ENCODE measurements at regions not wholly inside any gene's neighbourhood (a gene's known extent, or its start where the extent isn't known, plus 50 kb on each side); places are given as distances from the start of the nearest gene placed in this dataset.

- TF ChIP-seq EP300 (IDR thresholded peaks at IDR 0.05): no peak
- TF ChIP-seq CTCF (IDR thresholded peaks at IDR 0.05): no peak
- TF ChIP-seq POLR2A (IDR thresholded peaks at IDR 0.05): no peak
- no peak for TF ChIP-seq POLR2AphosphoS5 (IDR thresholded peaks at IDR 0.05)
Observed at GRCh38 chr6:53744321-53744720, 50.5 kb upstream of the LRRC1 start.

Data from upper lobe of left lung (tissue), 4 donors.